Uterus (tissue), 2 donors: ENCODE measurements at regions not wholly inside any gene's neighbourhood (a gene's known extent, or its start where the extent isn't known, plus 50 kb on each side); places are given as distances from the start of the nearest gene placed in this dataset.
"Not testable (repeated sequence)": the region's sequence is repeated elsewhere in the genome, so short reads cannot be mapped to it uniquely, and the experiment has no call there.

Experiments used
- CTCF ChIP-seq, 4 experiments: fragments of 200-600 bp in 2 of 4; fragments of 450-650 bp in 2 of 4; sonication (generic) in 2 of 4; IDR thresholded peaks; one replicate each; pipeline ENCODE4 v1.5.1; 2016 to 2019; ENCODE audit warnings: antibody characterized with exemption in 4 of 4, mild to moderate bottlenecking in 2 of 4, moderate library complexity in 1 of 4
- POLR2A ChIP-seq, 2 donors: fragments of 450-650 bp; IDR thresholded peaks; one replicate each; pipeline ENCODE4 v1.6.1; 2016; ENCODE audit warnings: antibody characterized with exemption in 2 of 2, mild to moderate bottlenecking in 1 of 2, moderate library complexity in 1 of 2

- TF ChIP-seq CTCF, POLR2A (IDR thresholded peaks at IDR 0.05): not testable (repeated sequence)
Measured at GRCh38 chr5:155586808-155587207, 573.3 kb downstream of the KIF4B start.
